DLD1 (cell line): ENCODE measurements at regions not wholly inside any gene's neighbourhood (a gene's known extent, or its start where the extent isn't known, plus 50 kb on each side); places are given as distances from the start of the nearest gene placed in this dataset.

Source experiments
- in situ Hi-C: cut with HindIII; loops from 2 replicates; pipeline ENCODE4 v1.10.0; 2017; ENCODE audit warnings: low sequenced_read_pairs

- in situ Hi-C loops = loop anchor here (10.0 to 25.0 kb wide), 2 partner anchors 56 to 118 kb away; no protein-coding TSS in a partner anchor
Observed at GRCh38 chr9:115169003-115169402, 51.0 kb upstream of the TNC start.

- in situ Hi-C loops = loop anchor here (25.0 kb wide), 1 partner anchor 117 kb away; no protein-coding TSS in a partner anchor
Observed at GRCh38 chr9:115170358-115171073, 52.6 kb upstream of the TNC start.

GRCh38 chr9:115171921-115172388 is 54.0 kb upstream of the TNC start:
- in situ Hi-C loops = loop anchor here (25.0 kb wide), 1 partner anchor 115 kb away; no protein-coding TSS in a partner anchor

- in situ Hi-C loops = no loop called here
Observed at GRCh38 chr9:115182264-115182663, 64.3 kb upstream of the TNC start.

- in situ Hi-C loops = no loop called here
Observed at GRCh38 chr9:115183436-115183835, 65.5 kb upstream of the TNC start.

GRCh38 chr9:115189686-115190085 is 71.7 kb upstream of the TNC start:
- in situ Hi-C loops = no loop called here

- in situ Hi-C loops = no loop called here
Observed at GRCh38 chr9:115191667-115192066, 73.7 kb upstream of the TNC start.

- in situ Hi-C loops = no loop called here
Observed at GRCh38 chr9:115192280-115192679, 74.3 kb upstream of the TNC start.

GRCh38 chr9:115192835-115193525 is 75.0 kb upstream of the TNC start:
- in situ Hi-C loops = no loop called here

- in situ Hi-C loops = no loop called here
Observed at GRCh38 chr9:115193777-115194176, 75.8 kb upstream of the TNC start.

- in situ Hi-C loops = no loop called here
Observed at GRCh38 chr9:115194216-115194615, 76.3 kb upstream of the TNC start.

- in situ Hi-C loops = no loop called here
Observed at GRCh38 chr9:115195912-115196311, 78.0 kb upstream of the TNC start.

- in situ Hi-C loops = no loop called here
Observed at GRCh38 chr9:115196919-115197318, 79.0 kb upstream of the TNC start.

GRCh38 chr9:115198001-115198400 is 80.0 kb upstream of the TNC start:
- in situ Hi-C loops = no loop called here

- in situ Hi-C loops = no loop called here
Observed at GRCh38 chr9:115200711-115201505, 83.0 kb upstream of the TNC start.

- in situ Hi-C loops = no loop called here
Observed at GRCh38 chr9:115202181-115202580, 84.2 kb upstream of the TNC start.

- in situ Hi-C loops = no loop called here
Observed at GRCh38 chr9:115202960-115203751, 85.2 kb upstream of the TNC start.

- in situ Hi-C loops = no loop called here
Observed at GRCh38 chr9:115204904-115205453, 87.0 kb upstream of the TNC start.

- in situ Hi-C loops = no loop called here
Observed at GRCh38 chr9:115207003-115207836, 89.3 kb upstream of the TNC start.
